ENCODE measurements at regions not wholly inside any gene's neighbourhood (a gene's known extent, or its start where the extent isn't known, plus 50 kb on each side); places are given as distances from the start of the nearest gene placed in this dataset.

DNA sequence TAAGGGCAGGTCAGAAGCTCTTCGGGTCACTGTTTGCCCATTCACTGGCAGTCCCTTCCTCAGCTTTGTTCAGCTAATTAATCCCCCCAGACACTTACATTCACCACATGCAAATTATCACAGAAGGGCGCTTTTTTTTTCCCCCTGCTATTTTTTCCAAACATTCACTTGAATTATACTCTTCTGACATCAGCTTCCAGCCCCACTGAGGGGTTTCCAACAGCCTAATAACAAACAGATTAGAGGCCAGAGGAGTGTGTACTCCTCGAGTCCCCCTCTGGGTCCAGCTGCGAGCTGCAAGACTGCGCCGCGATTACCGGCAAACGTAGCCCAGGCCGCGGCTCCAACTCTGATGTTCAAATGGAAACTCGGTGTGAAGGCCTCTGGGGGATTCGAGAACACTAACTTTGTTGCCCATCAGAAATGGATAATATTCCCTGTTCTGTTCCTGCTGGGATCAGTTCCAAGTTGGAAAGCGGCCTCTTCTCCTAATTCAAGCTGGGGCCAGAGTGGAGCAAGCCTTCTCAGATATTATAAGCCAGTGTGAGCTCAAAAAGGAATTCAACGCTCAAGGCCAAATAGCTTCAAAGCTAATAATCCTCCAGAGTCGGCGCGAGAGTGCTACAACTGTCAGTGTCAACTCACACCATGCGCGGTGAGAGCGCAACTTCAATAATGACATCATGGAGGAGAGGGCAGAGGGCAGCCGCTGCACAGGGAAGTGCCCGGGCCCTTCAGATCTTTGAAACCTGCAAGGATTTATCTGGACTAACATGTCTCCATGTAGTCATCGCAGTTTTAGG is 560.8 kb downstream of the BNC2 start:
- no peak for DNase-seq (ENCODE audit: low read depth, low spot score)

DNA sequence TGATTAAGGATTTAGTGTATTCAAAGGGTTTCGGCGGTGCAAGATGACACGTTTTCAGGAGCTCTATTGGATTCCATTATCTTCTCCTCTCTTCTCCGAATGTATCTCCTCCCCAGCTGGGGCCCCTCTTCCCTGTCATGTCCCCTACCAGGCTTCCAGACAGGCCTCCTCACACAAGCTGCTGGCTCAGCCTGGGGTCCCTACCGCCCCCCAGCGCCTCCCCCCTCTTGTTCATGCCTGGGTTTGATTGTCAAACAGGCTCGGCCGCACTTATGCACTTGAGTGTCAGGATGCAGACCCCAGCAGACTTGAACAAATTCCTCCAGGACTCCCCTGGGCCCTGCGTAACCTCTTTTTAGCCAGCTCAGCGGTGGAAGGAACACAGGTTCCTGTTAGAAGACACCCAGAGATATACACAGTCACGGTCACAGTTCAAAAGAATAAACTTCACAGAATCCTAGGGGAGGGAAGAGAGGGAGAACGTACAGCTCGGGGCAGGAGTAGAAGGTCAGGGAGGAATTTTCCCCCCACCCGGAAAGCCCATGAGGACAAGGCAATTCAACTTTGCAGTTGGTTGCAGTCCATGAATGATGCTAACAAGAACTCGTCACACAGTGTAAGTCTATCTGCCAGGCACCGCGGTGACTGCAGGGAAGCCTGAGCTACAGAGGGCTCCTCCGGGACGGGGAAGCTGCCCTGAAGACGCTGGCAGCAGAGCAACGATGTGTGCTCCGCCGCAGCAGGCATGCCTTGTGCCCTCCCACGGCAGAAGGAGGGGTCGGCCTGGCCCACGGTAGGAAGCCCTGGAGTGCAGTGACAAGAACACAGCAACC is 560.0 kb downstream of the BNC2 start:
- DNase-seq (ENCODE audit: low read depth, low spot score): no peak

DNA sequence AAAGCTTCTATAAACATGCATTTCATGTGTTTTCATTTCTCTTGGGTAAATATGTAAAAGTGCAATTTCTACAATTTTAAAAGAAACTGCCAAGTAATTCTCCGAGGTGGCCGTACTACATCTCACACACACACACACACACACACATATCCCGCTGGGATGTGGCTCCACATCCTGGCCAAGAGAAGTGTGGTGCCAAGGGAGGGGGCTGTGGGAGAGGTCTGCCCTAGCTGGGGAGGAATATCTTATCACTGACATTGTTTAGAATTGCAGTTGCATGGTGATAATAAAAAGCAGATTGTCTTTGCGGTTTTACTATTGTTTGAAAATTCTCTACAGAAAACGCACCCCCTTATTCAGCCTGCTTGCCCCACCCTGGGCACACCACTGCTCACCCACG is 558.4 kb downstream of the BNC2 start:
- DNase-seq (ENCODE audit: low read depth, low spot score): no peak

DNA sequence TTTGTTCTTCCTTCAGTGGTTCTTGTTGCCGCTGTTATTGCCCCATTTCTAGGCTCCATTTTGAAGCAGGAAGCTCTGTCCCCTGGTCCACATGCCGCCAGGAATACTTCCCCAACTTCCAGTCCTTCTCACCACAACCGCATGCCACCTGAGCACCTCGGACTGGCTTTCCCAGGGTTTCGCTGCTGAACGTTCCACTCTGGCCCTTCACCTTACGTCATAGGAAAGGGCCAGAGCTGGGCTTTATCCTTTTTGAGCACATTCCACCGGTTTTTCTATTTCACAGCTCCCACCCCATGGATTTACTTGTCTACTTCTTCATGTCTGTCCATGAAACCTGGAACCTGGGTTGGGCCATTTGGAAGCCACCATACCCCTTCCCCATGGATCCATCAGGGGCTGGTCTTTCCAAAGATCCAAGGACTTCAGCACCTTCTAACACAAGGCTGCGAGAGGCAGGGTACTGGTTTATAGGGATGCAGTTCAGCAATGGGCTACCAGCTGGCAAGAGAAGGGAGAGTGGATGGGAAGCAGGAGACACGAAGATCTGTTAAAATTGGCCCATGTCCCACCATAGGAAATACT is 557.4 kb downstream of the BNC2 start:
- no peak for DNase-seq (ENCODE audit: low read depth, low spot score)

DNA sequence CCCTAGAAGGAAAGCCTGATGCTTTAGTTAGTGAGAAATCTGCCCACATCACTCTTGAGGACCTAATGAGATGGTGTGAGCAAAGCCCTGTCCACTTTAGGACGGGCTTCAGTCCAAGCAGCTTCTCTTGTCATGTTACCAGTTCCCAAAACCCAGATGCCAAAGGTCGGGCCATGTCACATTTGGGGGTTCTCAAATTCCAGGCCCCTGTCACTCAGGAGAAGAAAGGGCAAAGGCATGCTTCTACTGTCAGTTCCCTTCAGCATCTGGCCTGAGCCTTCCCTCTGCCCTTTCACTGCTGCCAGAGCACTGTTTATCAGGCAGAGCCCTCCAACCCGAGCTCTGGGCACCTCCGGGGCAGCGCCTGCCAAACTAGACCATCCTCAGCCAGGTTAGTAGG is 556.0 kb downstream of the BNC2 start:
- no peak for DNase-seq (ENCODE audit: low read depth, low spot score)

DNA sequence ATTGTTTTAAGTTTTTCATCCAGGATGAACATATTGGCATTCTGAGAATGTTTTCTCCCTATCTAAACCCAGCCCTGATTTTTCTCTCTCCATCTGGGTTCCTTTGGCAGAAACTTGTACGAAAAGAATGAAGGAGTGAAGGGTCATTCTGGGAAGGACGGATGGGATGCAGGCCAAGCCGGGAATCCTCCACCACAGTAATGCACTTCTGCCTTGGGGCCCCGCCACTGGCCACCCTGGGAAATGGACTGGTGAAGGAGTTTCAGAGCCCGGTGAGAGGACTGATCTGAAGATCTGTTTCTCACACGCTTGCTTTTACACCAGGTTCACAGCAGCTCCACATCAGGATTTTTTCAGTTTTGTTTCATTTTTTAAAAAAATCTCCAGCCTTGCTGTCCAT is 554.8 kb downstream of the BNC2 start:
- no peak for DNase-seq (ENCODE audit: low read depth, low spot score)

DNA sequence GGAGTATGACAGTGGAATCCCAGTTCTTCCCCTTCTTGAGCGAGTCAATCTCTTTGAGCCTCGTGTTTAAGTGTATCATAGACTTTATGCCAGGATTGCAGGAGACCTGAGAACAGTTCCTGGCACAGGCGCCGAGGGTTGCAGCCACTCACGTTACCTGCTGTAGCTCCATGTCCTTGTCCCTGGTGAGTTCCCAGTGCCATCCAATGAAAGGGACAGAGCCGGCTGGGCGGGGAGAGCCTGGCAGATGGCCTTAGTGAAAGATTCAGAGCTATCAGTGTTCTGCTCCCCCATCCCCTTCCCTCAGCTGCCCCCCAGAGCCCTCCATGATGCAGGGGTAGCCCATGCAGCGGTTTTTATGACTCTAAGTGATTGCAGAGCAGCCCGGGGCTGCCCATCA is 554.0 kb downstream of the BNC2 start:
- no peak for DNase-seq (ENCODE audit: low read depth, low spot score)

DNA sequence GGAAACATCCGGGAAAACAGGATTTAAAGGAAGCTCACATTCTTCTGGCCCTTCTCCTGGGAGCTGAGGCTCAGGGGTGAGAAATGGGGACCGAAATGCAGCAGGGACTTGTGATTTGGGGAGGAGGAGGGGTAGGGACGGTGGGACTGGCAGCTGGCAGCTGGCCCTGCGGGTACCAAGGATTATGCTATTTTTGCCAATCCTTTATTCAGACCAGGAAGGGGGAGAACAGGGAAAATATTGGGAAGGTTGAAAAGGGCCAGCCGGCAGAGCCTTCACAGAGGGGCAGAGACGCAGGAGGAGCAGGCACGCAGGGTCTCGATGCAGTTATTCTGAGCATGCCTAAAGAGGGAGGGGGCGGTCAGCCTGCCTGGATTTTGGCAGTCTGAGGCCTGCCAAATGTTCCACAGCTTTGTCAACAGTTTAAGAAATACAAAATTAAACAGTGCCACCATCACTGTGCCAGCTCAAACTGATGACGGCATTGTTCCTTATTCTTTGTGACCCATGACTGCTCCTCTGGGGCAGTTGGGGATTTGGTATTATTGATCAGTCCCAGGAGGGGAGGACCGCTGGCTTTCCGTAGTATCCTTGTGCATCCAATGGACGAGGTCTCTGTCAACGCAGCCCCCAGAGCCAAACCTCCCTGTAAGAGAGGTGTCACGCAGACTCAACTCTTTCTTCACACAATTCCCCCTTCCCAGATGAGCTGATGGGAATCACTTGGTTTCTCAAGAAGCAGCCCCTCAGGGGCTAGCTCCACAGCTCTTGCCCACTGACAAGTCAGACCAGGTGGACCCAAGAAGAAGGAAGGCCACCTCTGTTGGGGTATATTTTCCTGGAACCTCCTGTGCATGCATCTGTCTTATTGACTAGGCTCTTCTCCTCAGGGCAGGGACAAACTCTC is 553.3 kb downstream of the BNC2 start:
- no peak for DNase-seq (ENCODE audit: low read depth, low spot score)

DNA sequence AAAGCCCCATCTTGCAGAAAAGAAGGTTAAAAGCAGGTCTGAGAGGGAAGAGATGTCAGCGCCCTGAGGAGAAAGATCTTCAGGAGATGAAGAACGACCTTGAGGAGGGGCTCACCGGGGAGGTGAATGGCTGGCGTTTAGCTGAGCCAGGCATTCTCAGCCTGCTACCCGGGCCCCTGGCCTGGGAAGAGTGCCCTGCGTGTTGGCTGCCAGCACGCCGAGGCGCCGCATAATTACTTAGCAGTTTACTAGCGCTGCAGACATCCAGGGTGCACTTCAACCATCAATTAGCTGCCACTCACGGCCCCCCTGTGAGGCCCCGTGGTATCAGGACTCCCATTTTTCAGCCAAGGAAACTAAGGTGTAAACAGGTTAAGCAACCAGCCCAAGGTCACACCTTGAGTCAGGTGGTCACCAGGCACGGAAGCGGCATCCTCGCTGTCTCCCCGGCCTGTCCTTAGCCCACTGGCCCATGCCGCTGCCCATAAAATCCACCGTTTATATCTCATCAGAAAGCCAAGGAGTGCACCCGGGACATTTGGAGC is 551.9 kb downstream of the BNC2 start:
- DNase-seq (ENCODE audit: low read depth, low spot score): no peak

DNA sequence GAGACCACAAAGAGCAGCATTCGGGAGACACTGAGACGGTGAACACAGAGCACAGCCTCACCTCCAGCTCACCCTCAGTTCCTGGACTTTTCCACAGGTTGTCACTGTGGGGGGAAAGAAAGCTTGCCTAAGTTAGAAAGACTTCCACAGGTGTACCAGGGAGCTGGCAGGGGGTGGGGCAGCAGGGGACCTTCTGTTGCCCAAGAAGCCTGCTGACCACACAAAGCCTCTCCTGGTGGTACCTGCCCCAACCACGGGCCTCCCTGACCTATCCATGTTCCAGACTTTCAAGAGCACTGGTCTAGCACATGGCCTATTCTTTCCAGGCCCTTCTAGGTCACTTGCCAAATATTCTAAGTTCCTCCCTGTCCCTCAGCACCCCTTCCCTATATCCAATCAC is 550.8 kb downstream of the BNC2 start:
- no peak for DNase-seq (ENCODE audit: low read depth, low spot score)

DNA sequence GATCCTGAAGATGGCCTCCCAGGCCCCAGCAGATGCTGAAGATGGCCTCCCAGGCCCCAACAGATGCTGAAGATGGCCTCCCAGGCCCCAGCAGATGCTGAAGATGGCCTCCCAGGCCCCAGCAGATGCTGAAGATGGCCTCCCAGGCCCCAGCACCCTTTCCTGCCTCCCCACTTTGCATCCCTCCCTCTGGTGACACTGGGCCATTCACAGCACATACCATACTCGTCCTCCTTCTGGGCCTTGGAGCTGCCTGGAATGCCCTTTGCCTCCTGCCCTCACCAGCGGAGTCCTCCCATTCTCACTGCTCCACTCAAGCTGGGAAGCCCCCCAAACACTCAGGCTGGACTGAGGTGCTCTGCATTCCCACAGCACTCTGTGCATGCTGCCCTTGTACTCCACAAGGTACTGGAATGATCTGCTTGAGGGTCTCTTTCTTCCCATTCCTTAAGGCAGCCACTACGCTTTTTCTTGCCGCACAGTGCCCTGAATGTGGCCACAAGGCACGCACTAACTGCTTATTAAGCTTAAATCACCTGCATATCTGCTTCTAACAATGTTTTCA is 550.0 kb downstream of the BNC2 start:
- no peak for DNase-seq (ENCODE audit: low read depth, low spot score)

DNA sequence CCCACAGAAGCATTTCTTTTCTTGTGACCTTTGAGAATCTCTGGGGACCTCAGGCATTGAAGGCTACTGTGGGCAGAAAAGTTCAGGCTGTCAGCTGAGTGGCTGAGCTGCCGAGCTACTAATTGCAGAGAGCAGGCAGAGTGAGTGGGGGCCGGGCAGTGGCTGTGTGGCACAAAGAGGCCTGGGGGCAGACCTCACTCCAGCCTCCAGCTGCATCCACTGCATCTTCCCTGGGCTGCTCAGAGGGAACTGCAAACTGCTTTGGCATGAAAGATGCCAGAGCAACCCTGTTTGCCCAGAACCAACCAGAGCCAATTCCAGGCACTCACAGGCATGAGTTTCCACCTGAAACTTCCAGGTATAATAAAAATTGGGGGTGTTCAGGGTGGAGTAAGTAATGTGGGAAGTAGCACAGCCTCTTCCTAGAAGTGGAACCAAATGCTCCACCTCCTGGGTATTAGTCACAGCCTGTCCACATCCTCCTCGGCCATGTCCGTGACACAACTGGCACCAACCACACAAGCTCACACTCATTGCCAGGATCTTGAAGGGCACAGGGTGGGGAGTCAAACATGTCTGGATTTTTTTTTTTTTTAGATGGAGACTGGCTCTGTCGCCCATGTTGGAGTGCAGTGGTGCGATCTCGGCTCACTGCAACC is 548.9 kb downstream of the BNC2 start:
- no peak for DNase-seq (ENCODE audit: low read depth, low spot score)

DNA sequence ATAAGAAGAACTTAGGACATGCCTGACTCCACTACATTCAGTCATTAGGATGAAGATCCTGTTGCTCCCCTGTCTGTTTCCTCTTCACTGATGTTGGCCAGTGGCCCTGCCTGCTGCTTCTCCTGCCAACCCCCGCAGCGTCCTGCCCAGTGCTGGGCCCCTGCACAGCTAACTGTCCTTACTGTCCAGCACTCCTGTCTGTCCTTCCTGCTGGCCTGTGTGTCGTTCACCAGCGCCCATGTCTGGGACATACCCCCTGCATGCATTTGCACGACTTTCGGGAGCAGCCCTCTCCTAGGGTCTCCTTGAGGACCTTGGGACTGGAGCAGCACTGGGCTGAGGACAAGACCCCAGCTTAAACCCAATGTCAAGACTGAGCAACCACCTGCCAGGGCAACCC is 547.6 kb downstream of the BNC2 start:
- no peak for DNase-seq (ENCODE audit: low read depth, low spot score)

DNA sequence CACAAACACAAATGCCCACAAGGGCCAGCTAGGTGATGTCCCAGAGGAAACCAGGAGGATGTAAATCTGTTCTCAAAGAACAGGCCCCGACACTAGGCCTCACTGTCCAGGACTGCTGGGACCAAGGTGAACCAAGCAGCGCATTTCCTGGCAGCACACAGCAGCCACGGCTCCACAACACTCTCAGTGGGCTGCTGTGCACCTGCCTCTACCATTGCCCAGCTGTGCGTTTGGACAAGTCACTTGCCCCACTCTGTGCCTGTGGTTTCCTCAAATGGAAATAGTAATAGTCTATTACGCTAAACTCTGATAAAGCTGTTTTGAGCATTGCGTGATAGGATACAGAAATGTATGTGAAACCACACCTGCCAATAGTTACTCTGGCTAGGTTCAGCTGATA is 544.5 kb downstream of the BNC2 start:
- no peak for DNase-seq (ENCODE audit: low read depth, low spot score)

DNA sequence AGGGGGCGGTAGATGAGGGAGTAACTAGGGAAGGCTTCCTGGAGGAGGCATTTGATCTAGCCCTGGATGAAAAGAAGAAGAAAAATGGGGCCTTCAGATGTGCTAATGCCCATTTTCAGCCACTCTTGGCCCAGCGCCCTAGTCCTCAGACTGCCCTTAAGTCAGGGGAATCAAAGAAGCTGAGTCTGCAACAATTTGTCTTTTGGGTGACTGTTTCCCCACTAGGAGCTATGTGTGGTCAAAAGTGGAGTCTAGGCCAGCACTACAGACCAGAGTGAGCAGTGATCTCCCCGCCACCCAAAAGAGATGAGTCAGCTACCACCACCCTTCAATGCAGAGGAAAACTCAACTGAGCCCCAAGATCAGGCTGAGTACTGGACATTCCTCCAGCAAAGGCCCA is 542.1 kb downstream of the BNC2 start:
- DNase-seq (ENCODE audit: low read depth, low spot score): no peak

DNA sequence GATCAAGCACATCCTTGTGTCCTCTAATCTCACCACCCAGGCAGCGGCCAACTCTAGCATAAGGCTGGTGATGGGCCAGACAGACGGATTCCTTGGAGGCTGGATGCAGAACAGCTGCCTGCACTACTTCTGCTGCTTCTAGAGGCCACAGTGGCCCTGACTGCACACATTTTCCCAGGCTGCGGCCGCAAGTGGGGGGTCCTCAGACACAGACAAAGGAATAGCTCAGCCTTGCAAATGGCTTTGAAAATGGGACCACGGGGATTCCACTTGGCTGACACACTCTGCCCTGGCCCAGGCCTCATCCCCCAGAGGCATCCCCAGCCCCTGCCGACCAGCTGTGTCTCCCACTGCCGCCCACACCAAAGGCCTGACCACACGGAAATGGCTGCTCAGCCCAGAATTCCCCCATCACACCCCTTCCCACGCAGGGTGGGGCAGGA is 540.8 kb downstream of the BNC2 start:
- DNase-seq (ENCODE audit: low read depth, low spot score): no peak

DNA sequence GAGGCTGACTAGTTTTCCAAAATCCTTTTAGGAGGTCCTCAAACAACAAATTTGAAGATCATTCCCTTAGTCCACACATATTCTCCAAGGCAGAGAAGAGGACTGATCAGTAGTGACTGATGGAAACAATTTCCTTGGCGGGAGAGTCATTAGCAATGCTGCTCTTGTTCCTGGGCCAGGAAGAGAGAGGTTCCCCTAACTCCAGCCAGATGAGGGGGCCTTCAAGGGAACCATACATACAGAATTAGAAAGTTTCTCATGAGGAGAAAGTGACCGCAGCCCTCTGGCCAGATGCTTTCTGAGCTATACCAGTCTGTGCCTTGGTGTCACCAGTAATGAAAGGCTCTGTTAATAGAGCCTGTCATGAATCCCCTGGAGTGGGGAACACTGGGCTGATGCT is 539.4 kb downstream of the BNC2 start:
- DNase-seq (ENCODE audit: low read depth, low spot score): no peak

DNA sequence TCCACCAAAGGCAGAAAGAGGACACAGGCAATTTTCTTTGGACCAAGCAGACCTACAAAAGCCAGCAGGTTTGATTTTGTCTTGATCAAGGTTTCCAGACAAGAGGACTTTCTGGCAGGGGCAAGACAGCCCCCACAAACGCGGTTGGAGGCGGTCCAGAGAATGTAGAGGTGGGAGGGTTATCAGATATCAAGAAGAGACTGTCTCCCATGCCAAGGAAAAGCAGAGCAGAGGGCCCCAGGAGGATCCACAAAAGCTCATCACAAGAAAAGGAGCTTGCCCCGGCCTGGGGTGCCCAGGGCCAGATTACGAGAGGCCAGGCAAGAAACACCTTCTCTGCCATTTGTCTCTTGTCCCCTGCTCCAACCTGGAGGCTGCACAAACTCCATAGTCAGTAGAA is 538.9 kb downstream of the BNC2 start:
- DNase-seq (ENCODE audit: low read depth, low spot score): no peak

DNA sequence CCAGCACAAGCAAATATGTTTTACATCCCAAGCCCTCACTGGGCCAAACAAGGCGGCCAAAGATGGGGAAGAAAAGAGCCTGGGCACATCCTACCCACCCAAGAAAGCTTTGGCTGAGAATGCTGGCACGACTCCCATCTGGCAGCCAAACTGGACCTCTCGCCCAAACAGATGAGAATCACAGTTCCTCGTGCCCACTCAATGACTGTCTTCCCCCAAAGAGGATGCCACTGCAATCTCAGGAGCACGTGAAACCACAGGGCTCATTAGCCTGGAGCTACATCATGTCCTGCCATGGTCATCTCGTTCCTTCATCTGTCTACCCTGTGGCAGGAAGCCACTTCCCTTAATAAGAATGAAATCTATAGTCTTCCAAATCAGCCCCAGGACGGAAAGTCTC is 536.8 kb downstream of the BNC2 start:
- DNase-seq (ENCODE audit: low read depth, low spot score): no peak

DNA sequence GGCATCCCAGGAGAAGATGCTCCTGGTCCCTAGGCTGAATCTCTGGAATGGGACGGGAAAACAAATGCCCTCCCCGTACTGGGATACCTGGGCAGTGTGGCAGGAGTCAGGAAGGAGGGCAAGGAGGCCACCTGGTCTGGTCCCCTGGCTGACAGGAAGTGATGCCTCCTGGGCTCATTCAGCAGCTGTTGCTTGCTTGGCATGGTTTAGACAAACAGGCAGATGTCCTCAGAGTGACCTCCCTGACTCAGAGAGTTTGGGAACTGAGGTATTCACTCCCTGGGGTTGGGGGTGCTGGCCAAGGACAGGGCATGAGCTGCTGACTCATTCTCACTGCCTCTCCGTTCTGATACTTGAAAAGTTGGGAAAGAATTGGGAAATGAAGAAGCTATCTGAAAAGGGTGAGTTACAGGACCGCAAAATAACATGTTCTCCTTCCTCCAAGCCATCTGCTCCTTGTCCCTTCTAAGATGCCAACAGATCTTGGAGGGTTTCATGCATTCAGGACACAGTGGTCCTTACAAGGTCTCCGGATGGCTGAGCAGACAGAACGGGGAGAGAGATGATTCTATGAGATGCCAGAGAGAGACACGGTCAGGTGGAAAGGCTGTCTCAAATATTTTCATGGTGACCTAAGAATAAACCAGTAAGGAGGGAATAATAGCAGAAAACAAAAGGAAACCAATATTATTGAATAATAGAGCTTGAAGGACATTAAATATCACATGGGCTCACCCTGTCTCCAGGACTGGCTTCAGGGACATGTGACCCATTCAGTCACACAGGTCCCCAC is 534.5 kb downstream of the BNC2 start:
- no peak for DNase-seq (ENCODE audit: low read depth, low spot score)

Measured in activated naive CD8-positive, alpha-beta T cell treated with anti-CD3 and anti-CD28 coated beads, Interleukin-2, amount 50 U/mL, for 16 hours (primary cell).